ENCODE measurements at regions not wholly inside any gene's neighbourhood (a gene's known extent, or its start where the extent isn't known, plus 50 kb on each side); places are given as distances from the start of the nearest gene placed in this dataset.

- H3K4me3 ChIP-seq (ENCODE audit: low read length) = no peak overlapping the region
- H3K9me3 ChIP-seq (ENCODE audit: insufficient read depth, low read length) = no peaks in the 10 kb centered on the region
- no peaks in the 10 kb centered on the region for H4K20me1 ChIP-seq (ENCODE audit: insufficient read depth, low read length)
- no peak overlapping the region for H3K4me2 ChIP-seq (ENCODE audit: low read length)
- no peak for TF ChIP-seq EZH2phosphoT487 (IDR thresholded peaks at IDR 0.05; ENCODE audit: low read depth)
- no peak for TF ChIP-seq CTCF (IDR thresholded peaks at IDR 0.05; ENCODE audit: low read depth, low read length)
- H3K9ac ChIP-seq (ENCODE audit: low read length) = no peak overlapping the region
- H2AFZ ChIP-seq (ENCODE audit: low read depth, low read length) = no peak overlapping the region
- H3K27me3 ChIP-seq (ENCODE audit: low read depth, low read length) = peaks cover 7% of the 10 kb centered on the region
- H3K27ac ChIP-seq (ENCODE audit: low read length) = no peak overlapping the region
- H3K4me1 ChIP-seq (ENCODE audit: low read length) = no peaks in the 10 kb centered on the region
- no peaks in the 10 kb centered on the region for H3K79me2 ChIP-seq (ENCODE audit: low read length)
- no peaks in the 10 kb centered on the region for H3K36me3 ChIP-seq (replicated peaks; ENCODE audit: low read depth, low read length)
Observed at GRCh38 chr16:87226926-87227295, 90.3 kb downstream of the C16orf95 start.

GRCh38 chr16:87227296-87227951, 89.8 kb downstream of the C16orf95 start:
- no peak overlapping the region for H3K27ac ChIP-seq (ENCODE audit: low read length)
- TF ChIP-seq EZH2phosphoT487 (IDR thresholded peaks at IDR 0.05; ENCODE audit: low read depth) = no peak
- no peak for TF ChIP-seq CTCF (IDR thresholded peaks at IDR 0.05; ENCODE audit: low read depth, low read length)
- H3K4me1 ChIP-seq (ENCODE audit: low read length) = no peaks in the 10 kb centered on the region
- no peaks in the 10 kb centered on the region for H3K9me3 ChIP-seq (ENCODE audit: insufficient read depth, low read length)
- H3K4me2 ChIP-seq (ENCODE audit: low read length) = no peak overlapping the region
- H3K79me2 ChIP-seq (ENCODE audit: low read length) = no peaks in the 10 kb centered on the region
- no peak overlapping the region for H2AFZ ChIP-seq (ENCODE audit: low read depth, low read length)
- H3K36me3 ChIP-seq (replicated peaks; ENCODE audit: low read depth, low read length) = no peaks in the 10 kb centered on the region
- H3K4me3 ChIP-seq (ENCODE audit: low read length) = no peak overlapping the region
- no peaks in the 10 kb centered on the region for H4K20me1 ChIP-seq (ENCODE audit: insufficient read depth, low read length)
- H3K9ac ChIP-seq (ENCODE audit: low read length) = no peak overlapping the region
- peaks cover 7% of the 10 kb centered on the region for H3K27me3 ChIP-seq (ENCODE audit: low read depth, low read length)

- no peak overlapping the region for H3K4me2 ChIP-seq (ENCODE audit: low read length)
- H3K9me3 ChIP-seq (ENCODE audit: insufficient read depth, low read length) = no peaks in the 10 kb centered on the region
- H2AFZ ChIP-seq (ENCODE audit: low read depth, low read length) = no peak overlapping the region
- no peaks in the 10 kb centered on the region for H4K20me1 ChIP-seq (ENCODE audit: insufficient read depth, low read length)
- no peak overlapping the region for H3K27ac ChIP-seq (ENCODE audit: low read length)
- no peak for TF ChIP-seq EZH2phosphoT487 (IDR thresholded peaks at IDR 0.05; ENCODE audit: low read depth)
- no peak for TF ChIP-seq CTCF (IDR thresholded peaks at IDR 0.05; ENCODE audit: low read depth, low read length)
- H3K36me3 ChIP-seq (replicated peaks; ENCODE audit: low read depth, low read length) = no peaks in the 10 kb centered on the region
- H3K27me3 ChIP-seq (ENCODE audit: low read depth, low read length) = peaks cover 7% of the 10 kb centered on the region
- no peaks in the 10 kb centered on the region for H3K79me2 ChIP-seq (ENCODE audit: low read length)
- H3K4me1 ChIP-seq (ENCODE audit: low read length) = no peaks in the 10 kb centered on the region
- H3K4me3 ChIP-seq (ENCODE audit: low read length) = no peak overlapping the region
- H3K9ac ChIP-seq (ENCODE audit: low read length) = no peak overlapping the region
Observed at GRCh38 chr16:87228363-87228762, 88.8 kb downstream of the C16orf95 start.

- Histone ChIP-seq H2AFZ (ENCODE audit: low read depth, low read length) (no peak overlapping the region), H3K9ac (ENCODE audit: low read length) (no peak overlapping the region), H3K9me3 (ENCODE audit: insufficient read depth, low read length) (no peaks in the 10 kb centered on the region), H3K36me3 (replicated peaks; ENCODE audit: low read depth, low read length) (no peaks in the 10 kb centered on the region), H3K27me3 (ENCODE audit: low read depth, low read length) (no peaks in the 10 kb centered on the region; the same call in 1 of the 2 replicates), H3K4me1 (ENCODE audit: low read length) (no peaks in the 10 kb centered on the region), H3K4me2 (ENCODE audit: low read length) (no peak overlapping the region), H4K20me1 (ENCODE audit: insufficient read depth, low read length) (no peaks in the 10 kb centered on the region), H3K79me2 (ENCODE audit: low read length) (no peaks in the 10 kb centered on the region), H3K27ac (ENCODE audit: low read length) (no peak overlapping the region), H3K4me3 (ENCODE audit: low read length) (no peak overlapping the region)
- no peak for TF ChIP-seq CTCF (IDR thresholded peaks at IDR 0.05; ENCODE audit: low read depth, low read length)
- no peak for TF ChIP-seq EZH2phosphoT487 (IDR thresholded peaks at IDR 0.05; ENCODE audit: low read depth)
Observed at GRCh38 chr16:87229230-87230188, 87.7 kb downstream of the C16orf95 start.
